ENCODE measurements at regions not wholly inside any gene's neighbourhood (a gene's known extent, or its start where the extent isn't known, plus 50 kb on each side); places are given as distances from the start of the nearest gene placed in this dataset.
"Not testable (repeated sequence)": the region's sequence is repeated elsewhere in the genome, so short reads cannot be mapped to it uniquely, and the experiment has no call there.

DNA sequence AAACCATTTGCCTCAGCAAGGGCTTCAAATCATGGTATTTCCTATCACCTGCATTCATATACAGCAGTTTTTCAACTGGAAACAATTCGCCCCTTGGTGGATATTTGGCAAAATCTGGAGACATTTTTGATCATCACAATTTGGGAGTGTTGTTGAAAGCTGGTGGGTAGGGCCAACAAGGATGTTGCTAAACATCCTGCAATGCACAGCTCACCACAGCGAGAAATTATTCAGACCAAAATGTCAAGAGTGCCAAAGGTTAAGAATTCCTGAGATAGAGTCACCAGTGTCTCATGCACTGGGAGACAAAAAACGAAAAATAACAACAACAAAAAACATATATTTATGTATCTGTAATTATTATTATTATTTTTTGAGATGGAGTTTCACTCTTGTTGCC lies 435.2 kb upstream of the CTSO start:
- no peak for DNase-seq

- no peak for DNase-seq
Measured at GRCh38 chr4:156378033-156378665, 424.5 kb upstream of the CTSO start.

GRCh38 chr4:156377036-156377710 lies 423.5 kb upstream of the CTSO start:
- no peak for DNase-seq

DNA sequence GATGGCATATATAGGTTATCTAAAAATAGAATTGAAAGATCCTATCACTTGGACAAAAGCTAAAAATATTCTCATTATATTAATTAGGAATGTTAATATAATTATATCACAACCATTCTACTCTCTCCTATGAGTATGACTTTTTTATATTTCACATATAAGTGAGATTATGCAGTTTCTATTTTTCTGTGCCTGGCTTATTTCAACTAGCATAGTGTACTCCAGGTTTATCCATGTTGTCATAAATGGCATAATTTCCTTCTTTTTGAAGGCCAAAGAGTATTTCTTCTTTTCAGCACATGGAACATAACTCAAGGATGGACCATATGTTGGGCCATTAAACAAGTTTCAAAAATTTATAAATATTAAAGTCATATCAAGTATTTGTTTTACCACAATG lies 421.2 kb upstream of the CTSO start:
- no peak for DNase-seq

DNA sequence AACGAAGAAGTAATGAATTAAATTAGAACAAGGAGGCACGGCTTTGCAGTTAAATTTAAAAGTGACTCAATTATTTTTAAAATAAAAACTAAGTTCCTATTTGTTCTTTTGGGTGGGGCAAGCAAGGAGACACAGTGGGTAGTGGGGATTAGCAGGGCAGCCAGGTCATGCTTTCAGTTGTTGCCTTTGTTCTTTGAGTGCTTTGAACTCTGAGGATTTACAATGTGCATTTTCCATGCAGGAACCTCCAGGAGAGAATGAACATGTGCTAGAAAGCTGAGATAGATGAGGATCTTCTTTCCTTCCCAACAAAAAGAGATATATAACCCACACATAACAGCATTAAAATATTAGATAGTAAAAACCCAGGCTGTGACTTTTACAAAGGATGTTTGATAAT lies 420.4 kb upstream of the CTSO start:
- DNase-seq = no peak

GRCh38 chr4:156367502-156367901 lies 413.8 kb upstream of the CTSO start:
- DNase-seq = not testable (repeated sequence)

DNA sequence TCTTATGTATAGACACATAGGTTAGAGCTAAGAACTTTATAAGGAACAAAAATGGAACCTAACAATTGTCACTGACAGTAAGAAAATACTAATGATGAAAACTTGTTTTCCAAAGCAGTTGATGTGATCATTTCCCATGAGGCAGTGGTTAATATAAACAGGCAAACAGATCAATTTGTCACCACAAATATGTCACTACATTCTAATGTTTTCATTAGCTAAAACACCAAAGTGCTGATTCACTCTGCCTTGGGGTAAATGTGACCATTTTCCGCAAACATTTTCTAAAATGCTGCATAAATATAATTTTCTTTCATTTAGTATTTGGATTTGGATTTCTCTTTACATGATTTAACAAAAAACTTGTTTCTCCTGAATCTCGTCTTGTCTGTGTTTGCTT lies 408.9 kb upstream of the CTSO start:
- no peak for DNase-seq

DNA sequence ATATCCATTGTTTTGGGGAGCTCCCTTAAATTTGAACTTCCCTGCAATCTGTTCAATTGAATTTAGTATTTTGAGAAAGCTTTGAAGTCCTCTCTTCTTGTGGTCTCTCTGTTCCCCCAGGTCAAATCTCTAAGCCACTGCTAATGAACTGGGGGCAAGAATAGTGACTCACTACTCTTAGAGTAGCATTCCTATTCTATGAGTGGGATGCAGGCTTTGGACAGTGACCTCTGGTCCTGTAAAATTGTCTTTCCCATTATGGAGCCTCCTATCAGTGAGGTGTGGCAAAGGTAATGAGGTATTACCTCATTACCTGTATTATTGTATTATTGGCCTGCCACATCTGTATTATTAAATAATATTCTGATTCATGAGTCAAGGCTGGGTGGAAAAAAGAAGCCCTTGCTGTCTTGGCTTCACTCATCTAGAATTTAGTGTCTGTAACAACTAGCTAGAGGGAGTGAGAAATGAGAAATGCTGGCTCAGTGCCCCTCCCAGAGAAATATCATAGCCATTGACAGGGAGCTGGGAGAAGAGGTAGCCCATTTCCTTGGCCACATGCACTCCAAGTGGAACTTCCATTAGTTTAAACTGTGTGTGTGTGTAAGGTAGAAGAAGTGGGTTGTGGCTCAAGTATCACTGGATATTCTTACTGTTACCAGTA lies 393.9 kb upstream of the CTSO start:
- no peak for DNase-seq

GRCh38 chr4:156346959-156347385 lies 393.3 kb upstream of the CTSO start:
- DNase-seq = no peak

- DNase-seq = no peak
Measured at GRCh38 chr4:156344397-156344796, 390.7 kb upstream of the CTSO start.

DNA sequence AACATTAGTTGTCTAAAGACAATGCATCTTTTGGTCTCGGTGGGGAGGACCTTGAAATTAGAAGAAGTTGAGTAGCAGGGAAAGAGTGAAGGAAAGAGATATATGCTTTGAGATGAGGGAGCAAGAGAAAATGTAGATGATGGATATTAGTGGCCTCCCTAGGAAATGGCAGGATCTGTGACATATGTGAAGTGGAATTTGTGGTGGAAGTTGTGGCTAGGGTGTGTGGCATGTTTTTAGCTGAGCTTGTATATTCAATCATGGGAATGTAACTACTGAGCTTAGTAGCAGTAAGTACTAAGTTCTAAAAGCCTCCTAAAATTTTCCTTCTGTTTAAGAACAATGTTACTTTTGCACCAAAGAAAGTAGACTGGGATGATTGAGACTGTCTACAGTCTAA lies 382.8 kb upstream of the CTSO start:
- no peak for DNase-seq

DNA sequence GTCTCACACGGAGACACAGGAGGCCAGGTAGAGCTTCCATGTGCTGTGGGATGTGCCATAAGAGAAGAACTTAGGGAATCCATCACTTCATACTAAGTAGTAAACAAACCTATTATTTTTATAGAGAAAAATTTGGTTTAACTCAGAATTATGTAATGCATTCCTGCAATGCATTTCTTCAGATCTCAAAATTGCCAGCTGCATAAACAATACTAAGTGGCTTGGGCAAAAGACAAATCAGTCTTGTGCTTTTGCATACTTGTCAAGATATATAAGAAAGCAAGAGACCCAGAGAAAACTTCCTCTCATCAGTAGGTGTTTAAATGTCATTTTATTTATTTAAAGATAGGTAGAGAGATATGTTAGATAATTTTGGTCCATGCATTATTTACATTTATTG lies 382.1 kb upstream of the CTSO start:
- DNase-seq = no peak

- DNase-seq = no peak
Measured at GRCh38 chr4:156330436-156331031, 376.9 kb upstream of the CTSO start.

DNA sequence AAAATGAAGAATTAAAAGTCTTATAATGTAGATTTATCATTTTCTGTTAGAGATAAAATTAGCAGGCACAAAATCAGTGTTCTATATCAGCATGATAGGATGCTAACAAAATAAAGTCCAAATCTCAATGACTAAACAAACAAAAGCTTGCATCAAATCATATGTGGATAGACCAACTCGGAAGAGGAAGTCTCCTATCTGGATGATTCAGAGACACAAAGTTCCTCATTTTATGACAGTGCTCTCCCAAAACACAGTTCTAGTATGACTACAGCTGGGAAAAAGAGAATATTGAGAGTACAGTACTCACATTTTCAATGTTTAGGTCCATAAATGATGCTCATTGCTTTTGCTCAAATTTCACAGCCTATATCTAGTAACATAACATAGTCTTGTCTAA lies 376.1 kb upstream of the CTSO start:
- DNase-seq = no peak

DNA sequence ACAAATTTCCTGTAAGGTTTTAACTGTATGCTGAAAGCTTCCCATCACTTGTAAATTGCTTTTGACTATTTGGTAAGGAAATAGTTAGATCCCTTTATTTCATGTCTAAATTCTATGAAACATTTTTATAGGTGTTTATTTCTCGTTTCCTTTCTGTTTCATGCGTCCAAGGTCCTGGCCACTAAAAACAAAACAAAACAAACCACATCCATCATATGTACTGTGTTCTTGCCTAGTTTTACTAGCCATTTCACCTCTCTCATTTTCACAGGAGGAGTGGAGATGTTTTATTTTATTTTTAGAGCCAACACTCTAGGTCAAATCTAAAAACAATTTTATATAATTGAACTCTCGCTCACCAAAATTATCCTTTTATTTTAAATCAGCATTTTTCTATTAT lies 375.2 kb upstream of the CTSO start:
- no peak for DNase-seq

DNA sequence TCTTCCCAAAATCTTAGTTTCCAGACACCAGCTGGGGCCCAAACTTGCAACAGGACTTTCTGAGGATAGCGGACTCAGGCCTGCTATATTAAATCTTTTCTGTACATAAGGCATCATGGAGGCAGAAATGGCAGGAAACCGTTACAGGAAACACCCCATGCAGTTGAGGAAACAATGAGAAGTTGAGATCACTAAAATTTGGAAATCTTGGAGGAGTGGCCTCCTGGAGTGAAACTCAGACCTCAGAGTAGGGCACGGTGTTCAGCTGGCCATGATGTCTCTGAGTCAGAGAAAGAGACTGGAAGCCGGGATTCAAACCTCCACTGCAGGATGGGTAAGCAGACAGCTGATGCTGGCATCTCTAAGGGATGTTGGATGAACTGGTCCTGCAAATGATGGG lies 372.6 kb upstream of the CTSO start:
- no peak for DNase-seq

- DNase-seq = no peak
Measured at GRCh38 chr4:156322592-156322991, 368.9 kb upstream of the CTSO start.

DNA sequence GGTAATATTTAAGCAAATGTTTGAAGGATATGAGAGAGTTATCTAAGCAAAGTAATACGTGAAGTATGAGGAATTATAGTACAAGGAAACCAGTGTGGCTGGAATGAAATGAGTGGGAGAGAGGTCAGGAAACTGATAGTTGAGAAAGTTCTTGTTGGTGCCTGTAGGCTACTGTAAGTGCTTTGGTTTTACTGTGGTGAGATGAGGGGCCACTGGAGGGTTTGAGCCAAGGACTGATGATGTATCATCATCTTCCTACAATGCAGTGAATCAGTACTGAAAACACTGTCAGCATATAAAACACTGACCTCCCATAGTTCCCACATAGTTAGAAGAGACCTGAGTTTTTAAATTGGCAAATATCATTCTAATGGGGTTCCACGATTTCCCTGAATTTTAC lies 367.5 kb upstream of the CTSO start:
- no peak for DNase-seq

GRCh38 chr4:156313497-156313896 lies 359.8 kb upstream of the CTSO start:
- no peak for DNase-seq

DNA sequence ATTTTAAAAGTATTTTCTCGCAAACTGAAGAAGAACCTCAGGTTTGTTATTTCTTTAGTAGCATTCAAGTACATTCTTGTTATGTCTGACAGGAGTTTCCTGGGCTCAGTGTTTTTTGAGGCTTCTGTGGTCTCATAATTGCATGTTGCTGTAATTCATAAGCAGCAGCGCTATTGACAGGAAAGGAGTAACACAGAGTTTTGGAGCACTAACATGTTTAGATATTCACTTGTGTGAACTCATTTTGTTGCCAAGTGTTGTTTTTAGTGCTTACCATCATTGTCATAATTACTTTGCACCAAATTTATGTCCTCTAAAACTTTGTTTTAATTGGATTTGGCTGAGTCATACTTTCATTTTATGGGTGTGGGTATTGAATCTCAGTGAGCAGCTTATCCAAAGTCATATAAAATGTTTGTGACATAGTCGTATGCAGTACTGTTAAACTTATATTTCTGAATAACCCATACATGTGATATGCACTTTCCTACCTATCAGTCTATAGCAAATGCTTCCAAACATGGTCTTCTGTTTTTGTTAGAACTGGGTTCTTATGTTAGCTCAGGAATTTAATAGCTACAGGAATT lies 358.7 kb upstream of the CTSO start:
- no peak for DNase-seq

DNA sequence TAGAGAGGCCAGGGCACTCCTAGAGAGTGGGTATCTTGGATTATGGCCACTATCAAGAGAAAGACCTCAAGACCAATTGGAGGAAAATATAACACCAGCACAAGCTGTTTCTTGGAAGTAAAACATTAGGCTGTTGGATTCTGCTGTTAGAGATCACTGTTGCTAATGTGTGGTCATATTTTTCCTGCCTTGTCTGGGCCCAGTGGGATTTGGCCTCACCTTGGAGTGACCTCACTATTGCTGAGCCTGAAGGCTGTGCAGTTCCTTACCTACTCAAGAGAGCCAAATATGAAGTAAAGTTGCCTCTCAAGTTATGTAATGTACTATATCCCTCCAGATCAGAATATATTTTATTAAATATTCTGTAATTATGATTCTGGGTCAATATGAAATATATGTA lies 355.4 kb upstream of the CTSO start:
- DNase-seq = no peak

DNA sequence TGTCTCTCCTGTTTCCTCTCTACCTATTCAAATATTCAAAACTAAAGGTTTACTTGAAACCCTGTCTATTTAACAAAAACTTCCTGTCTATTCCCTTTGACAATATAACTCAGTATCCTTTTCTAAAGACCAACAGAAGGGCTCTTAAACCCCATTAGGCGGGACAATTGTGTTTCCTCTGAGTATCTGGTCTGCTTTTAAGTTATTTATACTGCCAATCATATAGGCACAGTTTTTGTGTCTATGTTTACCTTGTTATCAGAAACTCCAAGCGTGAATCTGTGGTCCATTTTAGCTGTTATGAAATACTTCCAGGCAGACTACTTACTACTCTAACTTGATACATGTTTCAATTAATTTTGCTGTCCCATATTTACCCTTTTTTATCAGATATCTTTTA lies 350.0 kb upstream of the CTSO start:
- DNase-seq = no peak

GRCh38 chr4:156298230-156298629 lies 344.6 kb upstream of the CTSO start:
- DNase-seq = peak; percentile 74
